HCT116 (cell line): ENCODE measurements at regions not wholly inside any gene's neighbourhood (a gene's known extent, or its start where the extent isn't known, plus 50 kb on each side); places are given as distances from the start of the nearest gene placed in this dataset.

Source experiments
- ATAC-seq: fragments of 200-7000 bp; cut with Tn5 transposase; 2 replicates; pipeline ENCODE4 v1.9.1; 2020; ENCODE audit warnings: mild to moderate bottlenecking, moderate library complexity
- BruUV-seq: library from RNA; stranded (reverse); fragments of 400-500 nt; replicated peaks from 2 replicates; lab custom pipeline; 2021; lab: Mats Ljungman, UMichigan
- CTCF ChIA-PET: fragments of 300-600 bp; sonication (Branson Sonifier 250); formaldehyde crosslinking; loops from one replicate; lab custom pipeline; 2021; ENCODE audit warnings: antibody characterized with exemption; lab: Charles Lee
- POLR2A ChIA-PET: fragments of 300-600, 350-600 bp; sonication (Branson Sonifier 250); formaldehyde crosslinking; loops from one replicate; lab custom pipeline; 2021; ENCODE audit warnings: antibody characterized with exemption; lab: Charles Lee
- RAD21 ChIA-PET, 2 experiments: fragments of 300-600 bp; sonication (Branson Sonifier 250); formaldehyde crosslinking; loops; one replicate each; lab custom pipeline; 2023; ENCODE audit warnings: low total read pairs in 2 of 2; ENCODE audit not compliant: uncharacterized antibody in 2 of 2, unreplicated experiment in 2 of 2, low non-redundant PET in 1 of 2; lab: Charles Lee
- DNase-seq: peaks from one replicate; pipeline ENCODE4 v3.0.0-alpha.2; 2010; ENCODE audit warnings: low read depth, low spot score
- H2AFZ ChIP-seq: fragments of 200-600 bp; shearing (Covaris generic), sonication (generic); 2 replicates; pipeline ENCODE4 v1.6.1; 2017; ENCODE audit warnings: low read depth, mixed run types, mixed read lengths, antibody characterized with exemption, low read length; ENCODE audit not compliant: poor library complexity, severe bottlenecking
- H3K27ac ChIP-seq: 2 replicates; pipeline ENCODE4 v1.5.1; 2012; ENCODE audit warnings: low read depth, low read length
- H3K27me3 ChIP-seq: fragments of 200-600 bp; sonication (generic); 2 replicates; pipeline ENCODE4 v1.6.1; 2016; ENCODE audit warnings: mixed run types, low read length, mixed read lengths; ENCODE audit not compliant: insufficient read depth
- H3K36me3 ChIP-seq, 2 experiments: fragments of 200-500 bp in 1 of 2; fragments of 200-600 bp in 1 of 2; sonication (Bioruptor generic) in 1 of 2; sonication (generic) in 1 of 2; 2 replicates each; pipeline versions ENCODE4 v1.5.1 to v1.6.1; 2014 to 2016; ENCODE audit warnings: low read length in 2 of 2, inconsistent platforms in 1 of 2, mixed read lengths in 1 of 2, mixed run types in 1 of 2; ENCODE audit not compliant: insufficient read depth in 2 of 2, control insufficient read depth in 1 of 2
- H3K4me1 ChIP-seq, 2 experiments: fragments of 200-600 bp in 1 of 2; sonication (generic) in 1 of 2; 2 replicates each; pipeline versions ENCODE4 v1.5.1 to v1.6.1; 2012 to 2017; ENCODE audit warnings: low read length in 2 of 2, inconsistent platforms in 1 of 2, mild to moderate bottlenecking in 1 of 2, mixed read lengths in 1 of 2, mixed run types in 1 of 2, moderate library complexity in 1 of 2; ENCODE audit not compliant: insufficient read depth in 2 of 2, control insufficient read depth in 1 of 2
- H3K4me2 ChIP-seq: fragments of 200-600 bp; sonication (generic); 2 replicates; pipeline ENCODE4 v1.6.1; 2017; ENCODE audit warnings: mixed run types, low read length, mixed read lengths
- H3K4me3 ChIP-seq, 2 experiments: fragments of 200-600 bp in 1 of 2; sonication (generic) in 1 of 2; replicated peaks in 1 of 2; 2 replicates each; pipeline ENCODE4 v1.5.1; 2011 to 2016; ENCODE audit warnings: low read length in 2 of 2, control low read depth in 1 of 2, low read depth in 1 of 2, mild to moderate bottlenecking in 1 of 2, mixed read lengths in 1 of 2, mixed run types in 1 of 2
- H3K79me2 ChIP-seq: fragments of 200-600 bp; sonication (generic); 2 replicates; pipeline ENCODE4 v1.6.1; 2017; ENCODE audit warnings: mild to moderate bottlenecking, mixed run types, low read length, moderate library complexity, mixed read lengths; ENCODE audit not compliant: insufficient read depth
- H3K9ac ChIP-seq: fragments of 200-600 bp; sonication (generic); 2 replicates; pipeline ENCODE4 v1.6.1; 2016; ENCODE audit warnings: low read length, mixed read lengths
- H3K9me2 ChIP-seq: fragments of 200-600 bp; sonication (generic), shearing (Covaris generic); 2 replicates; pipeline ENCODE4 v1.6.1; 2017; ENCODE audit warnings: mixed run types, mild to moderate bottlenecking, moderate library complexity; ENCODE audit not compliant: insufficient read depth
- H3K9me3 ChIP-seq, 2 experiments: fragments of 200-500 bp in 1 of 2; fragments of 200-600 bp in 1 of 2; sonication (Bioruptor generic) in 1 of 2; sonication (generic) in 1 of 2; 2 replicates each; pipeline ENCODE4 v1.6.1; 2014 to 2017; ENCODE audit warnings: low read length in 2 of 2, mixed read lengths in 2 of 2, inconsistent platforms in 1 of 2, low read depth in 1 of 2, mild to moderate bottlenecking in 1 of 2, mixed run types in 1 of 2, moderate library complexity in 1 of 2; ENCODE audit not compliant: control insufficient read depth in 1 of 2, insufficient read depth in 1 of 2
- H4K20me1 ChIP-seq: fragments of 200-600 bp; sonication (generic), shearing (Covaris generic); 2 replicates; pipeline ENCODE4 v1.6.1; 2017; ENCODE audit warnings: mixed run types, mild to moderate bottlenecking, moderate library complexity; ENCODE audit not compliant: insufficient read depth
- CBX3 ChIP-seq: IDR thresholded peaks from 2 replicates; pipeline ENCODE4 v1.6.1; 2012; ENCODE audit warnings: low read depth
- CEBPB ChIP-seq: IDR thresholded peaks from 2 replicates; pipeline ENCODE4 v1.6.1; 2012; ENCODE audit warnings: low read depth
- CTCF ChIP-seq, 3 experiments: fragments of 200-600 bp in 1 of 3; sonication (generic) in 1 of 3; IDR thresholded peaks in 2 of 3; conservative IDR thresholded peaks in 1 of 3; 2 replicates each; pipeline ENCODE4 v1.5.1; 2012 to 2017; ENCODE audit warnings: low read depth in 2 of 3, low read length in 2 of 3, antibody characterized with exemption in 1 of 3, borderline replicate concordance in 1 of 3, control low read depth in 1 of 3, mild to moderate bottlenecking in 1 of 3, mixed read lengths in 1 of 3, mixed run types in 1 of 3, moderate library complexity in 1 of 3; ENCODE audit not compliant: insufficient read depth in 1 of 3
- EGR1 ChIP-seq: IDR thresholded peaks from 2 replicates; pipeline ENCODE4 v1.6.1; 2012; ENCODE audit warnings: low read depth
- ELF1 ChIP-seq: IDR thresholded peaks from 2 replicates; pipeline ENCODE4 v1.6.1; 2012; ENCODE audit warnings: low read depth, borderline replicate concordance
- EZH2 ChIP-seq: fragments of 200-600 bp; sonication (generic); IDR thresholded peaks from 2 replicates; pipeline ENCODE4 v1.6.1; 2017; ENCODE audit warnings: antibody characterized with exemption, mixed run types
- EZH2phosphoT487 ChIP-seq: fragments of 200-600 bp; IDR thresholded peaks from 2 replicates; pipeline ENCODE4 v1.6.1; 2018; ENCODE audit warnings: antibody characterized with exemption, borderline replicate concordance
- FOSL1 ChIP-seq: IDR thresholded peaks from 2 replicates; pipeline ENCODE4 v1.6.1; 2012; ENCODE audit warnings: low read depth
- JUND ChIP-seq: IDR thresholded peaks from 2 replicates; pipeline ENCODE4 v1.6.1; 2012
- MAX ChIP-seq: IDR thresholded peaks from 2 replicates; pipeline ENCODE4 v1.6.1; 2012
- POLR2AphosphoS5 ChIP-seq: IDR thresholded peaks from 2 replicates; pipeline ENCODE4 v1.6.1; 2011; ENCODE audit warnings: mild to moderate bottlenecking, low read depth, low read length, moderate library complexity
- SP1 ChIP-seq: IDR thresholded peaks from 2 replicates; pipeline ENCODE4 v1.6.1; 2012; ENCODE audit warnings: low read depth
- SRF ChIP-seq: IDR thresholded peaks from 2 replicates; pipeline ENCODE4 v1.6.1; 2012; ENCODE audit warnings: low read depth
- YY1 ChIP-seq: IDR thresholded peaks from 2 replicates; pipeline ENCODE4 v1.6.1; 2011; ENCODE audit warnings: low read length, low read depth, moderate library complexity, mild to moderate bottlenecking; ENCODE audit not compliant: insufficient replicate concordance; ENCODE audit errors: extremely low read depth
- ZBTB33 ChIP-seq: IDR thresholded peaks from 2 replicates; pipeline ENCODE4 v1.6.1; 2011; ENCODE audit warnings: mild to moderate bottlenecking, low read length, moderate library complexity; ENCODE audit not compliant: insufficient replicate concordance; ENCODE audit errors: extremely low read depth
- ZFX ChIP-seq: fragments of 450-650 bp; IDR thresholded peaks from 2 replicates; pipeline ENCODE4 v1.6.1; 2017
- ZNF274 ChIP-seq: fragments of 200-500 bp; sonication (Bioruptor generic); IDR thresholded peaks from 2 replicates; pipeline ENCODE4 v1.6.1; 2014; ENCODE audit warnings: mild to moderate bottlenecking, low read depth, low read length, inconsistent platforms
- intact Hi-C: fragments of 100-400 bp; cut with micrococcal nuclease; formaldehyde crosslinking; loops from 2 replicates; pipeline ENCODE4 v1.10.0; 2022

GRCh38 chr6:27806981-27807440 lies 105.2 kb downstream of the OR2B2 start:
- Histone ChIP-seq H3K9me3 (no peaks in the 10 kb centered on the region; a peak in 1 of 4 replicates), H3K79me2 (no peaks in the 10 kb centered on the region), H3K9me2 (no peaks in the 10 kb centered on the region), H3K4me3 (no peak overlapping the region), H3K27me3 (no peaks in the 10 kb centered on the region), H3K9ac (no peak overlapping the region), H3K36me3 (no peaks in the 10 kb centered on the region), H4K20me1 (no peaks in the 10 kb centered on the region), H3K4me1 (peaks cover 16 to 38% of the 10 kb centered on the region in 2 experiments), H2AFZ (no peak overlapping the region), H3K4me2 (no peak overlapping the region), H3K27ac (peak overlapping the region; percentile 88)
- no peak for TF ChIP-seq FOSL1
- TF ChIP-seq CEBPB: 0 out of 2 replicates have a peak, but pooled peaks have one; percentile 18
- DNase-seq: no peak
- CTCF ChIA-PET: interaction anchor here (1.3 to 1.5 kb wide), 3 partner anchors 10 to 88 kb away, joined by 4 to 12 read pairs (median 7); no protein-coding TSS in a partner anchor
- BruUV-seq: no TSS peak
- no peak for ATAC-seq
- intact Hi-C loops: no loop called here
- RAD21 ChIA-PET: no interaction called here
- POLR2A ChIA-PET: interaction anchor here (0.9 to 10.3 kb wide), 12 partner anchors 10 to 1608 kb away, joined by 3 to 302 read pairs (median 71); a partner anchor contains a TSS

- no peak overlapping the region for H3K4me3 ChIP-seq
- TF ChIP-seq EZH2 (no peak), CBX3 (no peak), EZH2phosphoT487 (no peak), ELF1 (no peak), EGR1 (no peak), MAX (no peak), FOSL1 (no peak), ZNF274 (no peak), JUND (no peak), SRF (no peak), CTCF (IDR thresholded peaks at IDR 0.05 in 2 of 3, conservative IDR thresholded peaks at IDR 0.05 in 1 of 3; ENCODE audit: borderline replicate concordance in 1 of 3, insufficient read depth in 1 of 3, low read depth in 2 of 3, low read length in 2 of 3) (no peak), POLR2AphosphoS5 (no peak), CEBPB (no peak), YY1 (no peak), ZBTB33 (no peak), ZFX (no peak), SP1 (no peak)
- TF ChIP-seq, all 23 proteins: peak for 0
- H3K36me3 ChIP-seq: no peaks in the 10 kb centered on the region
- POLR2A ChIA-PET: interaction anchor here (7.2 to 10.3 kb wide), 2 partner anchors 90 to 672 kb away, joined by 73 to 302 read pairs; a partner anchor contains a TSS
- RAD21 ChIA-PET: no interaction called here
- no peak for ATAC-seq
- CTCF ChIA-PET: no interaction called here
- peaks cover 5 to 22% of the 10 kb centered on the region in 2 experiments for H3K4me1 ChIP-seq
- H4K20me1 ChIP-seq: no peaks in the 10 kb centered on the region
- no peak for DNase-seq
- no peaks in the 10 kb centered on the region for H3K9me2 ChIP-seq
- no TSS peak for BruUV-seq
- H3K27me3 ChIP-seq: no peaks in the 10 kb centered on the region
- peak overlapping the region; percentile 23 for H2AFZ ChIP-seq
- no peak overlapping the region for H3K9ac ChIP-seq
- H3K27ac ChIP-seq: no peak overlapping the region
- no peaks in the 10 kb centered on the region for H3K79me2 ChIP-seq
- H3K9me3 ChIP-seq: no peaks in the 10 kb centered on the region; a peak in 1 of 4 replicates
- intact Hi-C loops: no loop called here
- H3K4me2 ChIP-seq: no peak overlapping the region
These were observed 106.8 kb downstream of the OR2B2 start for GRCh38 chr6:27805347-27805746.
